Choroid plexus epithelial cell (primary cell): ENCODE measurements at regions not wholly inside any gene's neighbourhood (a gene's known extent, or its start where the extent isn't known, plus 50 kb on each side); places are given as distances from the start of the nearest gene placed in this dataset.
A peak's percentile ranks its signal among the peaks of the same experiment; 100 is the strongest.

Experiments
- DNase-seq: peaks from one replicate; pipeline ENCODE4 v3.0.0-alpha.2; 2010; ENCODE audit warnings: low read depth
- H3K4me3 ChIP-seq: 2 replicates; pipeline ENCODE4 v1.5.1; 2011; ENCODE audit warnings: low read depth, mild to moderate bottlenecking, control low read depth, low read length, moderate library complexity
- TF ChIP-seq, protein P1 (sequence below): conservative IDR thresholded peaks from 2 replicates; pipeline ENCODE4 v1.5.1; 2011; ENCODE audit warnings: low read depth, mild to moderate bottlenecking, control low read depth, inconsistent platforms, low read length, moderate library complexity

- DNase-seq: no peak
- H3K4me3 ChIP-seq: no peak overlapping the region
- TF ChIP-seq, protein P1, sequence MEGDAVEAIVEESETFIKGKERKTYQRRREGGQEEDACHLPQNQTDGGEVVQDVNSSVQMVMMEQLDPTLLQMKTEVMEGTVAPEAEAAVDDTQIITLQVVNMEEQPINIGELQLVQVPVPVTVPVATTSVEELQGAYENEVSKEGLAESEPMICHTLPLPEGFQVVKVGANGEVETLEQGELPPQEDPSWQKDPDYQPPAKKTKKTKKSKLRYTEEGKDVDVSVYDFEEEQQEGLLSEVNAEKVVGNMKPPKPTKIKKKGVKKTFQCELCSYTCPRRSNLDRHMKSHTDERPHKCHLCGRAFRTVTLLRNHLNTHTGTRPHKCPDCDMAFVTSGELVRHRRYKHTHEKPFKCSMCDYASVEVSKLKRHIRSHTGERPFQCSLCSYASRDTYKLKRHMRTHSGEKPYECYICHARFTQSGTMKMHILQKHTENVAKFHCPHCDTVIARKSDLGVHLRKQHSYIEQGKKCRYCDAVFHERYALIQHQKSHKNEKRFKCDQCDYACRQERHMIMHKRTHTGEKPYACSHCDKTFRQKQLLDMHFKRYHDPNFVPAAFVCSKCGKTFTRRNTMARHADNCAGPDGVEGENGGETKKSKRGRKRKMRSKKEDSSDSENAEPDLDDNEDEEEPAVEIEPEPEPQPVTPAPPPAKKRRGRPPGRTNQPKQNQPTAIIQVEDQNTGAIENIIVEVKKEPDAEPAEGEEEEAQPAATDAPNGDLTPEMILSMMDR: no peak
Observed at GRCh38 chr7:114309729-114310128, 104.9 kb upstream of the FOXP2 start.

DNA sequence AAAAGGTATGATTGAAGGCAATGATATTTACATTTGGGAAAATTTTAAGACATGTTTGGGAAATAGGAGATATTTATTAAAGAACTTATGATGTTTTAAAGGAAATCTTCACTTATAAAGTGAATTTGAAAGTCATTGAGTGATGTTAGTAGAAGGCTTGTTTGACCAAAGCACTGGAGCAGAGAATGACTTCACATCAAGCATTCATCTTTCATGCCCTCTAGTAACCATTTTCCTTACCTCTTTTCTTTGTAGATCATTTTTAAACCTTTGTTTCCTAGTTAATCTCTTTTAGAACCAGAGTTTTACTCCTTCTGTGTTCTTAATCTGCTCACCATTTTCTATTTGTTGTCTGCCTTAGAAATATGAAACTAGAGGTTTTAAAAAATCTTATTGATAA, 111.3 kb upstream of the FOXP2 start:
- DNase-seq: no peak
- TF ChIP-seq, protein P1: no peak
- H3K4me3 ChIP-seq: no peak overlapping the region

GRCh38 chr7:114302858-114303257, 111.8 kb upstream of the FOXP2 start:
- no peak for DNase-seq
- TF ChIP-seq, protein P1: no peak
- H3K4me3 ChIP-seq: no peak overlapping the region

DNA sequence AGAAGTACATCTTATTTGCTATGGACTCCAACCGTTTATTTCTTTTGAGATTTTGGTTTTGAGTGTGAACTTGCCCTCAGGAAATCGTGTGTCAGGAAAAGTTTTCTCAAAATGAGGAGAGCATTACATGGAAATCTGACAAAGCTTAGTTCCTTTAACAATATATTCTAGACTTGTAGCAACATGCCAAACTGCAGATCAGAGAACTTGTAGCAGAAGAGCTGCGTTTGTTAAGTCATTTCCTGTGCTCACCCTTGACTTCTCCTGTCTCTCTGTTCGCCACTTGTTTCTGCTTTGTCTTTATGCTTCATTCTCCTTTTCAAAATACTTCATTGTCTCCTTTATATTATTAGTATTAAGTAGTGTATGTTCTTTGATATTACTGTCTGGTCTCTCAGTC, 116.6 kb upstream of the FOXP2 start:
- no peak overlapping the region for H3K4me3 ChIP-seq
- peak; percentile 2 for DNase-seq

DNA sequence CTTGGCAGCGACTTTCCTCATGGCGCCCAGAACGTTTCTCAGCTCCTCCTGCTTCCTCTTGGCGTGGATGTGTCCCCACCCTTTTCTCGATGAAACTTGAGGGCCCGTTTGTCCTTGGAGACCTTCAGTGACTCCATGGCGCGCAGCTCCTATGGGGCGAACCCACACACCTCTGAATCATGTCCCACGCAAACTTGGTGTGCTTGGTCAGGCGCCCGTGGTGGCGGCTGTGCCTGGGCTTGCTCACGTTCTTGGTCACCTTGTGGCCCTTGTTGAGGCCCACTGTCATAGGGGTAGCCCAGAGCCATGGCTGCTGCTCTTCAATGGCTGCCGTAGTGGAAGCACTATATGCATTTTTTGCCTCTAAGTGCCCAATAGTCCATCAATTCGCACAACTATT, 117.5 kb upstream of the FOXP2 start:
- TF ChIP-seq, protein P1: no peak
- H3K4me3 ChIP-seq: no peak overlapping the region
- no peak for DNase-seq

More for the DNA sequence above, 116.6 kb upstream of the FOXP2 start:
- TF ChIP-seq, protein P1: no peak

DNA sequence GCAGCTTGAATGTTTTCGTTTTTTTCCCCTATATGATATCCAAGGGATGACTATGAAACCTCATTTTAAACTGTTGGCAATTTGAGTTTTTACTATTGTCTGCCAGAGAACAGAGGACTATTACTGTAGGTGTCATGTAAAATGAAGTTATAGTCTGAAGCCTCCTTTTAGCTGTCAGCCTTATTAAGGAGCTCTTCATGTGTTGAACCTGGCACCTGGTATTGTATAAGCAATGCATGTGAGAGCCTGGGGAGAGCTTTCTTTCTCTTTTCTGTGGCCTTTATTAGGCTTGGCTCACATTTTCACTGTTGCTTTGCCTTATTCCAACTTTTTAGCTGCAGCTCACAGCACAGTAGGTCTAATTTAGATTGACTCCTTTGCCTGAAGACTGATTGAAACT, 119.1 kb upstream of the FOXP2 start:
- TF ChIP-seq, protein P1: no peak
- no peak for DNase-seq
- H3K4me3 ChIP-seq: no peak overlapping the region

- no peak for DNase-seq
- TF ChIP-seq, protein P1: no peak
- no peak overlapping the region for H3K4me3 ChIP-seq
Observed at GRCh38 chr7:114294036-114294435, 120.6 kb upstream of the FOXP2 start.
